Stimulated activated CD8-positive, alpha-beta memory T cell treated with anti-CD3 and anti-CD28 coated beads, Interleukin-12 subunit alpha, Interleukin-12 subunit beta, amount 100 ng/mL, for 24 hours (primary cell): ENCODE measurements at regions not wholly inside any gene's neighbourhood (a gene's known extent, or its start where the extent isn't known, plus 50 kb on each side); places are given as distances from the start of the nearest gene placed in this dataset.

ENCODE experiments used
- DNase-seq: peaks from one replicate; pipeline ENCODE4 v3.0.0-alpha.2; 2020; ENCODE audit errors: extremely low read depth

- DNase-seq, result no peak
These were observed 483.9 kb downstream of the KDM4C start for GRCh38 chr9:7241694-7242093.

- DNase-seq, result no peak
These were observed 483.0 kb downstream of the KDM4C start for GRCh38 chr9:7240569-7241311.

GRCh38 chr9:7239708-7240107 is 481.9 kb downstream of the KDM4C start:
- no peak for DNase-seq

GRCh38 chr9:7238247-7238637 is 480.5 kb downstream of the KDM4C start:
- DNase-seq, result no peak

GRCh38 chr9:7237473-7238246 is 479.9 kb downstream of the KDM4C start:
- no peak for DNase-seq

GRCh38 chr9:7236186-7236585 is 478.4 kb downstream of the KDM4C start:
- no peak for DNase-seq

GRCh38 chr9:7234144-7234543 is 476.4 kb downstream of the KDM4C start:
- no peak for DNase-seq

GRCh38 chr9:7229571-7229970 is 471.8 kb downstream of the KDM4C start:
- no peak for DNase-seq

GRCh38 chr9:7228726-7229125 is 471.0 kb downstream of the KDM4C start:
- DNase-seq, result no peak

GRCh38 chr9:7227951-7228350 is 470.2 kb downstream of the KDM4C start:
- DNase-seq, result no peak

GRCh38 chr9:7226007-7226640 is 468.4 kb downstream of the KDM4C start:
- no peak for DNase-seq
